Mucosa of descending colon (tissue), 3 donors: ENCODE measurements at regions not wholly inside any gene's neighbourhood (a gene's known extent, or its start where the extent isn't known, plus 50 kb on each side); places are given as distances from the start of the nearest gene placed in this dataset.
"Not testable (repeated sequence)": the region's sequence is repeated elsewhere in the genome, so short reads cannot be mapped to it uniquely, and the experiment has no call there.

ENCODE experiments used
- ATAC-seq: fragments of 200-7000 bp; cut with Tn5 transposase; one replicate; pipeline ENCODE4 v1.9.1; 2020; ENCODE audit warnings: mild to moderate bottlenecking, moderate library complexity
- DNase-seq, 3 donors: peaks; one replicate each; pipeline ENCODE4 v3.0.0-alpha.2; 2020
- H3K36me3 ChIP-seq: fragments of 200-600 bp; one replicate; pipeline ENCODE4 v1.8.0; 2021; ENCODE audit warnings: low read depth, mild to moderate bottlenecking
- H3K4me1 ChIP-seq: fragments of 200-600 bp; one replicate; pipeline ENCODE4 v1.8.0; 2021; ENCODE audit warnings: low read depth, mild to moderate bottlenecking
- H3K4me3 ChIP-seq: fragments of 200-600 bp; one replicate; pipeline ENCODE4 v1.8.0; 2021; ENCODE audit warnings: mild to moderate bottlenecking
- H3K9me3 ChIP-seq: fragments of 200-600 bp; one replicate; pipeline ENCODE4 v1.8.0; 2021; ENCODE audit warnings: mild to moderate bottlenecking
- intact Hi-C, 2 donors: fragments of 100-400 bp; cut with DNase I in 1 of 2; cut with micrococcal nuclease in 1 of 2; formaldehyde crosslinking; loops; one replicate each; pipeline versions ENCODE4 v1.11.0 to v1.11.1; 2022; cut with DNase I, micrococcal nuclease
- TF ChIP-seq, protein P1 (sequence below): fragments of 200-600 bp; IDR thresholded peaks from one replicate; pipeline ENCODE4 v1.8.0; 2022; ENCODE audit warnings: antibody characterized with exemption, mild to moderate bottlenecking
- donor health status: DM: no; HTN: no; CAD: no; lungs with moderate emphysema.
- donor health status: DM: no; HTN: no; CAD: no.
- donor health status: DM: no; HTN: yes; CAD: no.

- no peak for DNase-seq
- Histone ChIP-seq H3K36me3 (no peaks in the 10 kb centered on the region), H3K9me3 (no peaks in the 10 kb centered on the region), H3K4me1 (no peaks in the 10 kb centered on the region), H3K4me3 (no peak overlapping the region)
- no peak for ATAC-seq
- TF ChIP-seq, protein P1, sequence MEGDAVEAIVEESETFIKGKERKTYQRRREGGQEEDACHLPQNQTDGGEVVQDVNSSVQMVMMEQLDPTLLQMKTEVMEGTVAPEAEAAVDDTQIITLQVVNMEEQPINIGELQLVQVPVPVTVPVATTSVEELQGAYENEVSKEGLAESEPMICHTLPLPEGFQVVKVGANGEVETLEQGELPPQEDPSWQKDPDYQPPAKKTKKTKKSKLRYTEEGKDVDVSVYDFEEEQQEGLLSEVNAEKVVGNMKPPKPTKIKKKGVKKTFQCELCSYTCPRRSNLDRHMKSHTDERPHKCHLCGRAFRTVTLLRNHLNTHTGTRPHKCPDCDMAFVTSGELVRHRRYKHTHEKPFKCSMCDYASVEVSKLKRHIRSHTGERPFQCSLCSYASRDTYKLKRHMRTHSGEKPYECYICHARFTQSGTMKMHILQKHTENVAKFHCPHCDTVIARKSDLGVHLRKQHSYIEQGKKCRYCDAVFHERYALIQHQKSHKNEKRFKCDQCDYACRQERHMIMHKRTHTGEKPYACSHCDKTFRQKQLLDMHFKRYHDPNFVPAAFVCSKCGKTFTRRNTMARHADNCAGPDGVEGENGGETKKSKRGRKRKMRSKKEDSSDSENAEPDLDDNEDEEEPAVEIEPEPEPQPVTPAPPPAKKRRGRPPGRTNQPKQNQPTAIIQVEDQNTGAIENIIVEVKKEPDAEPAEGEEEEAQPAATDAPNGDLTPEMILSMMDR = no peak
- intact Hi-C loops = no loop called here
These were observed 85.0 kb downstream of the EMX2 start for GRCh38 chr10:117627561-117627960.

GRCh38 chr10:117629717-117630116 is 87.2 kb downstream of the EMX2 start:
- DNase-seq, ATAC-seq, H3K4me1 ChIP-seq, H3K9me3 ChIP-seq, H3K36me3 ChIP-seq, H3K4me3 ChIP-seq, intact Hi-C loops: not testable (repeated sequence)

GRCh38 chr10:117631276-117632145 is 89.0 kb downstream of the EMX2 start:
- intact Hi-C loops = no loop called here
- H3K4me3 ChIP-seq = no peak overlapping the region
- no peaks in the 10 kb centered on the region for H3K9me3 ChIP-seq
- DNase-seq (no peak), ATAC-seq (no peak)
- no peaks in the 10 kb centered on the region for H3K36me3 ChIP-seq
- H3K4me1 ChIP-seq = no peaks in the 10 kb centered on the region
- TF ChIP-seq, protein P1 = no peak

- H3K9me3 ChIP-seq = no peaks in the 10 kb centered on the region
- no peak overlapping the region for H3K4me3 ChIP-seq
- intact Hi-C loops = no loop called here
- no peaks in the 10 kb centered on the region for H3K4me1 ChIP-seq
- TF ChIP-seq, protein P1 = no peak
- no peak for DNase-seq
- H3K36me3 ChIP-seq = no peaks in the 10 kb centered on the region
- ATAC-seq = no peak
These were observed 89.9 kb downstream of the EMX2 start for GRCh38 chr10:117632406-117632805.

DNA sequence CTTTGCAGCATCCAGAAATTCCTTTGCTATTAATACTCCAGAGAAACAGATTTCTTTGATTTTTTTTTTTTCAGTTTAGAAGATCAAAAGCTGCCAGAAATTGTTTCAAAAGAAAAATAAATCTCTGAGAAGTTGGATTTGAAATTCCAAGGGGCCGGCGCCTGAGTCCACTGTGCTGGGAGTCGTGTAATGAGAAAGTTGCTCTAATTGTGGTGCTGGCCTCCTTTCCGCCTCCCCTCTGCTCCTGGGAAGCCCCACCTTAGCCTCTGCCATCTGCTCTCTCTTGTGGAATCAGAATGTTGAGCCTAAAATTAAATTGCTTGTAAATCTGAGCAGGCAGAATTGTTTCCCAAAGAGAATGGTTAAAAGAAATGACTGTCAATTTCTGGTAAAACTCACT is 93.3 kb downstream of the EMX2 start:
- Histone ChIP-seq H3K9me3 (no peaks in the 10 kb centered on the region), H3K36me3 (no peaks in the 10 kb centered on the region), H3K4me1 (no peaks in the 10 kb centered on the region), H3K4me3 (no peak overlapping the region)
- DNase-seq (no peak), ATAC-seq (no peak)
- TF ChIP-seq, protein P1 = no peak
- intact Hi-C loops = no loop called here

GRCh38 chr10:117638200-117638599 is 95.7 kb downstream of the EMX2 start:
- intact Hi-C loops = no loop called here
- DNase-seq = no peak
- Histone ChIP-seq H3K4me1 (no peaks in the 10 kb centered on the region), H3K9me3 (no peaks in the 10 kb centered on the region), H3K36me3 (no peaks in the 10 kb centered on the region), H3K4me3 (no peak overlapping the region)
- TF ChIP-seq, protein P1 = no peak
- no peak for ATAC-seq
